Fibroblast of skin of scalp (primary cell): ENCODE measurements at regions not wholly inside any gene's neighbourhood (a gene's known extent, or its start where the extent isn't known, plus 50 kb on each side); places are given as distances from the start of the nearest gene placed in this dataset.
"Not testable (repeated sequence)": the region's sequence is repeated elsewhere in the genome, so short reads cannot be mapped to it uniquely, and the experiment has no call there.

ENCODE experiments used
- DNase-seq: peaks from one replicate; pipeline ENCODE4 v3.0.0-alpha.2; 2013

DNA sequence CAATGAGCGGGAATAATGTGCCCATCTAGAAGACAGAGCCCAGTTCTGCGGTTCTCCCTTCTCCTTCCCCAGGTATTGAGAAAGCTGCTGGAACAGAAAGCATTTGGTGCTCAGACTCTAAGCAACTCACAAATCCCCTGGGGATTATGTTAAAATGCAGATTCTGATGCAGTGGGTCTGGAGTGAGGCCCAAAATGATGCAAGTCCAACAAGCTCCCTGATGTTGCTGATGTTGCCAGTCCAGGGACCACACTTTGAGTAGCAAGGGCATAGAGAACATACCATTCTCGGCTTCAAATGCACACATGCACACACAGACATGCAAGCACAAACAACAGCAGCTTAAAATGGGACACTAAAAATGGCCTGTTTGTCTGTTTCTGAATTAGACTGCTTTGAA is 274.8 kb upstream of the NCKAP5 start:
- DNase-seq: peak; percentile 68

DNA sequence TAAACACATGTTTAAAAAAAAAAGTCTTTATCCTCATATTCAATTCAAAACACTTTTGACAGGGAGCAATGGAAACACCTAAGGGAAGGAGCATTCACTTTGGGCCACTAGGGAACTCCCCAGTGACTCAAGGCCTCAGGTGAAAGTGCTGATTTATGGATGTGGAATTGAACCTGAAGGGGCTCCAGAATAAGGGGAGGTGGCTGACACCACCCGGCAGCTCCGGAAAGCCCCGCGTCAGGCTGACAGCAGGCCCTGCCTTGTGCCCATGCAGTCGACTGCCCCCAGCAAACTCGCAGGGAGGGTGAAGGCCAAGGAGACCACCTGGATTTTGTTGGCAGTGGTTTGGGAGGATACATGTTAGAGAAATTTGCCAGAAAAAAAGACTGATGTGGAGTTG is 275.3 kb upstream of the NCKAP5 start:
- DNase-seq: no peak

DNA sequence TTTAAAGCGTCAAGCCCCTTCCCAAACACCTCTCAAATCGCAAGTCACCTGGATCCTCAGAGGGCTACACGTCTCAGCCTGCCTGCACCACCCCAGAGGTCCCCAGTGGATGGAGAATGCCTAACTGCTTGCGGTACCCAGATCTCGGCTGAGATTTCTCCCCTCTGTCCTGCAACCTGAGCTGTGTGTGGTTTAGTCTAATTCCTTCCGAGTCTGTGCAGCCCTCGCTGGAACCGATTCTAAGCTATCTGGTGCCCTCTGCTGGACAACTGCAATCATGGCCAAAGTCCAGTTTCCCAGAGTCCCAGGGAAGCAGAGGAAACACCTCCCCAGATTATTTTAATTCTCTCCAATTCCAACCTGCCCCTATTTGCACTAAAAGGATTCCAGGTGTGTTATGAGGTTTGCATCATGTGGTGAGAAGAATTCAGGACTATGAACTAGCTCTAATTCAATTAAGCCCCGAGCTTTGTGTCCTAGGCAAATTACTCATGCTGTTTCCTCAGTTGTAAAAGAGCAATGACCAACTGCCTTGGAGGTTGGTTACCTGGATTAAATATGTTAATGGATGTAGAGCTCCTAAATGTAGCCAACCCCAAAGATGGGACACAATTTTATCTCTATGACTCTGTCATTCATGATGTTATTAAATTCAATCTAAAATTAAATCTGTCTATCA is 276.1 kb upstream of the NCKAP5 start:
- peak; percentile 86 for DNase-seq

DNA sequence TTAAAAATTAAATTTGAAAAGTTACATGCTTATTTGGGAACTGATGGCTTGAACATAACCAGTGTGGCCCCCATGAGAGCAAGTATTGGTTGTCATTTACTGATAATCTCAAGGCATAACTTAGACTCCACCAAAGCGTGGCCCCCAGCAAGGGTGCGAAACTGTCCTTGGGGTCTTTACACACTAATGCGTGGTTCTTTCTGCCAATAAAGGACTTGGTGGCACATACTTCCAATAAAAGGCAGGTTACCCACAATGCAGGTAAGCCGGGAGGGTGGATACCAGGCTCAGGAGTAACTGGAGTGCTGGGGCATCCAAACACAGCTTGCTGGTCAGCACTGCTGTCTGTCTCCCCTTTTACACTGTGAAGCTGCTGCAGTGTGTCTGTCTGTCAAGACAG is 278.2 kb upstream of the NCKAP5 start:
- DNase-seq: no peak

DNA sequence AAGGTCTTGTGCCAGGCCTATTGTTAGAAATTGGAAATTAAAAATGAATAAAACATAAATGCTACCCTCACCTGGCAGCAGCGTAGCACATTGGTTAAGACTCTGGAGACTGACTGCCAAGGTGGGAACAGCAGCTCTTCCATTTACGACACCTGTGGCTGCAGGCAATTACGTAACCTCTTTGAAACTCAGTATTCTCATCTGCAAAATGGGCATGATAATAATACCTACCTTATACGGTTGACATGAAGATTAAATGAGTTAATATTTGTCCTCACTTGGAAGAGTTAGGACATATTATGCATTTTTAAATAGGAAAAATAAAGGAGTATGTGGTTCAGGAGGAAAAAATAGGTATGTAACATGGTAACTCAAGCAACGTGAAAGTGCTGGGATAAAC is 279.3 kb upstream of the NCKAP5 start:
- DNase-seq: no peak

DNA sequence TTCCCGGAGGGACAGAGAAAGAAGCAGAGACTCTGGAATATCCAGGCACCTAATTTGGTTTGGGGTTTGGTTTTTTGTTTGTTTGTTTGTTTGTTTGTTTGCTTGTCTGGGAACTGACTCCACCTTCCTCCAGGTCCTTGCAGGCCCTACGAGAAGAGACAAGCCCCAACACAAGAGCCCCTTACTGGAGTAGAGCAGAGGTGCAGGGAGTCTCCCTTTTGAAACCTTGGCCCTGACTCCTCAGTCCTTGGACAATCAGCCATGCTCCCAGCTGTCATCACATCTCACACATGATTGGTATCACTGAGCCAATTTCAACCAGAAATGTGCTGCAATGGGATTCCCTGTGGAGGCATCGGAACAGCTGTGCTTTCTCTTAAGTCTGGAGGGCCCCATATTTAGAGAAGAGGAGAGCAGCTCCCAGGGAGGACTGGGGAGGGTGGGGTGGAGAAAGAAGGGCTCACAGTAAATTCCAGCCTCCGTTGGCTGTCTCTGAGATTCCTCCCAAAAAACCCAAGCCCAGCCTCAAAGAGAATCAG is 279.9 kb upstream of the NCKAP5 start:
- DNase-seq: no peak

DNA sequence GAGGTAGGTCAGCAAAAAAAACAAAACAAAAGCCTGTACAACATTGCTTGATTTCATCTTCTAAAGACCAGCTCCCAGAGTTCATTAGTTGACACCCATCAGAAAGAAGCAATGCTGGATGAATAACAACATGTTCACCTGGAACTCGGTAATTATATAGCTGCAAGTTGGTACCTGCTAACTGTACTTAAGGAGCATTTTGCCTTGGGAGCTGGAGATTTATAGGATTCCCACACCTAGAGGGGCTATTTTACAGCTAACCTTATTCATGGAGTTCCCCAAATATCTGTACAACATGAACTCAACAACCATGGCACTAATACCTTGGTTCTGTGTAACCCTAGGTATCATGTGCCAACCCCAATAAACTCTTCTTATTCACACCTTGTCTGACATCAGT is 281.1 kb upstream of the NCKAP5 start:
- no peak for DNase-seq

DNA sequence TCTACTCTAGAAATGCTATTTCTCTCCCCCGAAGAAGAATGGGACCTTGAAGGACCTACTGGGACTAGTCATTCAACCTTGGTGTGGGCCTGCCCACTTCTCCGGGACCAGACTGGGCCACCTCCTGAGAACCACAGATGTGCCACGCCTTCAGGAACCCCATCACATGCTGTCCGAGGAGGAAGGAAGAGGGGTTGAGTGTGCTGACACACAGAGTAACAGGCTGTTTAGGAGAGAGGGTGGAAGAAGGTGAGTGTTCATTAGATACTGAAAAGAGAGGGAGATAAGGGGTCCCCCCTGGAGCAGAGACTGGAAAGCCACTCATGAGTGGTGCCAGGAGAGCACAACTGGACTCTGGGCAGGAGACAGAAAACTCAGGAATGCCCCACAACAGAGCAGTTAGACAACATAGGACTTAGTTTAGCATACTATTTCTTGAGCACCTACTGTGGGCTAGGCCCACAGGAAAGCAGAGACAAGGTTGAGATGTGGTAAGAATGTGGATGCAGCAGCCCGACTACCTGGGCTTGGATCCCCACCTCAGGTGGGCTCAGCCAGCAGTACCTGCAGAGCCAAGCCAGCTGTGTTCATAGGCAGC is 286.4 kb upstream of the NCKAP5 start:
- no peak for DNase-seq

DNA sequence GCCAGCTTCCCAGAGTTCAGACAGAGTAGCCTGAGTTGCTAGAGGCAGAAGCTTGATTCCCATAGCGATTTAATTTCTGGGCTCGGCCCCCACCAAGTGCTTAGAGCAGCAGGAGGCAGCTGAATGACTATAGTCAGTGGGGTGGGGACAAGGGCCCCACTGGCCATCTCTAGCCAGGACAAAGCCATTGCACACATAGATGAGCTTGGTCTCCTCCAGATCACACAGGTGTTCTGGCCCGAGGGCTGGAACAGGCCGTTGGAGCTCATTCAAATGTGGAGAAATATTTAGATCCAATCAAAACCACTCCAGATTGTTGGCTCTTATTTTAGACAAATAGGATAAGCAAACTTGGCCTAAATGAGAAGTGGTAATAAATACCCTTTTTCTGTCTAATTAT is 287.3 kb upstream of the NCKAP5 start:
- DNase-seq: no peak

DNA sequence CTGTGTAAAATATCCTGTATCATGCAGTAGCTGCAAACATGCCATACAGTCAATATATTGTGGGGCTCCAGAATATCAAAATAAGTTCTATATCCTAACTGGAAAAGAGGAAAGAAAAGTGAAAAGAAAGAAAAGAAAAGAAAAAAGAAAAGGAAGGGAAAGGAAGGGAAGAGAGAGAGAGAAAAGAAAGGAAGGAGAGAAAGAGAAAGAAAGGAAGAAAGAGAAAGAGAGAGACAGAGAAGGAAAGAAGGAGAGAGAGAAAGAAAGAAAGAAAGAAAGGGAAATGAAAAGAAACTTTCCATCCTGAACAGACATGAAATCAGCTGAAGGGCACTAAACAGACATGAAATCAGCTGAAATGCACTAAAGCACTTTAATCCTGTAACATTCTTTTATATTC is 288.4 kb upstream of the NCKAP5 start:
- DNase-seq: no peak

DNA sequence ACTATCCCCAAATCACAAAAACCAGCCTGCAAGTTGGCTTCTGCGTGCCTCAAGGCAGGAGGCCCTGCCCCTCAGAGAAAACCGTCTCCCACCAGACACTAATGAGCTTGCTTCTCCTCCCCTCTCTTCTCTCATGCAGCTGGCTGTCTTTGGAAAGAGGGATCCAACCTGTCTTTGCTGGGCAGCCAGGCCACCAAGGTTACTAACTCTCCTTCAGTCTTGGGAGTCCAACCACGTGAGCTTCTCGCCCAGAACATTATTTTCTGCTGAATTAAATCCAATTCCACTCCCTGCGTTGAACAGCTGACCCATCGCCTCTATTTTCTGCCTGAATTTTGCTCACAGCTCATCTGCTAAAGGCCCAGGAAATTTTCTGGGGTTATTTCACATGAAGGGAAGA is 291.3 kb upstream of the NCKAP5 start:
- no peak for DNase-seq

DNA sequence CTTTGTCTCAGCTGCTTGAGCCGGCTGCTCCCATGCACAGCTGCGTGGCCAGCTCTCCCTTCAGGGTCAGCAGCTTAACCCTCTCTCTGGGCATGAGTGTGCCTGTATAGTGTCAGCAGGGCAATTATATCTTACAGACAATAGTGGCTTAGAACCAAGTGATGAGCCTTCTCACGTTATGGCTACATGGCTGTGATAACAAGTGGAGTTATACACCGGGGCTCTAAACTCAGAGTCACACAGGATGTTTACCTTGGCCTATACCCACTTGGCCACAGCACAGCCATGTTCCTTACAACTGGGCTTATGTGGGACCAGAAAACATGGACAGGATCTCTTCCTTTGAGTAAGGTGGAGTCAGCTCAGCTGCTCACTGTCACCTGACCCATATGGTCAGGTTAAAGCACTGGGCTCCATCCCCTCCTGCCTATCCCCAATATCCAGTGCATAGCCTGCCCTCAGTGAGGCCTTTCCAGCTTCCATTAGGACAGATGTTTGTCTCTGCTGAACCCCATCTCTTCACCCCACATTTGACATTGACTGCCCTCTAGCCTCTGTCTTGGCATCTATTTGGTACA is 294.2 kb upstream of the NCKAP5 start:
- DNase-seq: peak; percentile 5

DNA sequence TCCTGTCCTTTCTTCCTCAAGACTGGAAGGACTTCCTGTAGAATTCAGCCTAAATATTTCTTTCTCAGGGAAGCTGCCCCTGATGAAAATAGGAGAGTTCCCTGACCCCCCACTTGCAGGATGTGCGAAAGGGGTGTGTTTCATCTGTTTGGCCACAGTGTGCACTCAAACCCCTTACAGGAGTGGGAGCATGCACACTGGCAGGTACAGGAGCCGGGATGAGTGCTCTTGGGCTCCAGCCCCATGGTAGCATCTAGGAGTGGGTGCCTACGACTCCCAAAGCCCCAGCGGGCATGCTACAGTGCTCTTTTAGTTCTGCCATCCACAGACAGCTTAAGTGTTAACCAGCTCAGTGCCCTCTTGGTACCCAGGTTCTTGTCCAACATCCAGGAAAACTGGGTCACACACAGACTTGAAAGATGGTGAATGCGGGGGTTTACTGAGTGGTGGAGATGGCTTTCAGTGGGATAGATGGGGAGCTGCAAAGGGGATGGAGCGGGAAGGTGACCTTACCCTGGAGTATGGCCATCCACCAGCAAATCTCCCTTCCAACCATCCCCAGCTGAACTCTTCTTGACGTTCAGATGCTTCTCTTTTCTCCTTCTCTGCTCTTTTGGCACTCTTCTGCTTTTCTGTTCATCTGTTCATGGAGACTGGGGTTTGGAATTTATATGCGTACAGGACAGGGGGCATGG is 295.0 kb upstream of the NCKAP5 start:
- no peak for DNase-seq

DNA sequence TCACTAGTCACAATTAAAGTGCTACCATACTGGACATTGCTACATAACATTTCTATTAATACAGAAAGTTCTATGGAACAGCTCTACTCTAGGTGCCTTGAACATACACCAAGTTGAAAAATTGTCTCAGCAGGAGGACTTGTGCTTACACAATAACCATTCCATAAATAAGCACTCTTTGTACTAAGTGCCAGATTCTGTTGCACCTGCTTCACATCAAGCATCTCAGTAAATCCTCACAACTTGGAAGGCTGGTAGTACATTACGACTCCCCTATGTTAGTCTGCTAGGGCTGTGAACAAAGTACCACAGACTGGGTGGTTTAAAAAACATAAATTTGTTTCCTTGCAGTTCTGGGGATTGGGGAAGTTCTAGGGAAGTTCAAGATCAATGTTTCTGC is 296.9 kb upstream of the NCKAP5 start:
- no peak for DNase-seq

DNA sequence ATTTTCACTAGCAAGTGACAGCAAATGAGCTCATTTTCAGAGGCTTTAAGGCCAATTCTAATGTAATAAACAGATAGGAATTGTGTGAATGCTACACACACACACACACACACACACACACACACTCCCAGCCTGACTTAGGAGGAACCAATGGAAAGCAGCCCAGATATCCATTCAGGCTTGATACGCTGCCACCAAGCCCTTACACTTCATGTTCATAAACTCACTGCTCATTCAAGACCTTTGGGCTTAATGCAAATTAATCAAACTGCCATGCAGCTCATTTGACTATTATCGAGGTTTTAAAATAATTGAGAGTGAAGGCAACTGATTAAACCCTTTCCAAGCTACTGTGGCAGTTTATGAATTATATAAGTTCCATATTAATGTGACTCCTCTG is 298.9 kb upstream of the NCKAP5 start:
- DNase-seq: no peak

DNA sequence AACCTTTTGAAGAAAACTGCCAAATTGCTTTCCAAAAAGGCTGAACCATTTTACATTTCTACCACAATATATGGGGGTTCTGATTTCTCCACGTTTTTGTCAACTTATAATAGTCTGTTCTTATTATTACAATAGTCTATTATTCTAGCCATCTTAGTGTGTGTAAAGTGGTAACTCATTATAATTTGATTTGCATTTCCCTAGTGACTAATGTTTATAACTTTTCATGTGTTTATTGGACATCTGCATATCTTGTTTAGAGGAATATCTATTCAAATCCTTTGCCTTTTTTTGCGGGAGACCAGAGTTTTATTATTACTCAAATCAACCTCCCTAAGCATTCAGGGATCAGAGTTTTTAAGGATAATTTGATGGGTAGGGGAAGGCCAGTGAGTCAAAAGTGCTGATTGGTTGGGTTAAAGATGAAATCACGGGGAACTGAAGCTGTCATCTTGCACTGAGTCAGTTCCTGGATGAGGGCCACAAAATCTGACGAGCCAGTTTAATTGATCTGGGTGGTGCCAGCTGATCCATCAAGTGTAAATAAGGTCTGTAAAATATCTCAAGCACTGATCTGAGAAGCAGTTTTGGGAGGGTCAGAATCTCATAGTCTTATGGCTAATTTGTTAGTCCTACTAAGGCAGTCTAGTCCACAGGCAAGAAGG is 303.4 kb upstream of the NCKAP5 start:
- no peak for DNase-seq

DNA sequence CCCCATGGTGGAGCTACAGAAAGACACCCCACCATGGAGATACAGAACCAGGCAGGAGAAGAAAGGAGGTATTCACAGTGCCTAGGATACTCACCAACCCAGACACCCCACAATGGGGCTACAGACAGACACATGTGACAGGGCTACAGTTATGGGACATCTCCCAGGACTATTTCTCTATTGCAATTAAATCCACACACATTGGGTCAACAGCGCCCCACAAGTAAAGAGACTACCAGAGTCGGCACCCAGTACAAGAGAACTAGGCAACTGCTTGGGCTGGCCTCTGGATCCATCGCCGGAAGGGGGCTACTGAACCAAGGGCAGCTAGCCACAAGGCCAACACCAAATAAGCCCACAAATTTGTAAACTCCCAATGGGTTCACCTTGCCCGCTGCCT is 310.1 kb upstream of the NCKAP5 start:
- no peak for DNase-seq

DNA sequence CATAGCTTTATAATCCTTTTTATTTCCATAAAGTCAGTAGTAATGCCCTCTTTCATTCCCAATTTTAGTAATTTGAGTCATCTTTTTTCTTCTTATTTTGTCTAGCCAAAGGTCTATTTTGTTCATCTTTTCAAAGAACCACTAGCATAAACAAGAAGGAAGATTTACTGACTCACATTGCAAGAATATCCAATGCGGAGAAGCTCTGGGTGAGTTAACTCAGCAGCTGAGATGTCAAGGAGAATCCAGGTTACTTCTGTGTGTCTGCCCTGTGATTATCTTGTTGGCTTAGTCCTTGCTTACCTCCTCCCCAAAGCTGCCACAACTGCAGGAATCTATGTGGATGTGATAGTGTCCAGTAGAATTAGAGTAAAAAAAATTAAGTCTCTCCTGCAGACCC is 311.4 kb upstream of the NCKAP5 start:
- no peak for DNase-seq

DNA sequence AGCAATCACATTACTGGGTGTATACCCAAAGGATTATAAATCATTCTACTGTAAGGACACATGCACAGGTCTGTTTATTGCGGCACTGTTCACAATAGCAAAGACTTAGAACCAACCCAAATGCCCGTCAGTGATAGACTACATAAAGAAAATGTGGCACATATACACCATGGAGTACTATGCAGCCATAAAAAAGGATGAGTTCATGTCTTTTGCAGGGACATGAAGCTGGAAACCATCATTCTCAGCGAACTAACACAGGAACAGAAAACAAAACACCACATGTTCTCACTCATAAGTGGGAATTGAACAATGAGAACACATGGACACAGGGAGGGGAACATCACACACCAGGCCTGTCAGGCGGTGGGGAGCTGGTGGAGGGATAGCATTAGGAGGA is 313.9 kb upstream of the NCKAP5 start:
- DNase-seq: not testable (repeated sequence)

DNA sequence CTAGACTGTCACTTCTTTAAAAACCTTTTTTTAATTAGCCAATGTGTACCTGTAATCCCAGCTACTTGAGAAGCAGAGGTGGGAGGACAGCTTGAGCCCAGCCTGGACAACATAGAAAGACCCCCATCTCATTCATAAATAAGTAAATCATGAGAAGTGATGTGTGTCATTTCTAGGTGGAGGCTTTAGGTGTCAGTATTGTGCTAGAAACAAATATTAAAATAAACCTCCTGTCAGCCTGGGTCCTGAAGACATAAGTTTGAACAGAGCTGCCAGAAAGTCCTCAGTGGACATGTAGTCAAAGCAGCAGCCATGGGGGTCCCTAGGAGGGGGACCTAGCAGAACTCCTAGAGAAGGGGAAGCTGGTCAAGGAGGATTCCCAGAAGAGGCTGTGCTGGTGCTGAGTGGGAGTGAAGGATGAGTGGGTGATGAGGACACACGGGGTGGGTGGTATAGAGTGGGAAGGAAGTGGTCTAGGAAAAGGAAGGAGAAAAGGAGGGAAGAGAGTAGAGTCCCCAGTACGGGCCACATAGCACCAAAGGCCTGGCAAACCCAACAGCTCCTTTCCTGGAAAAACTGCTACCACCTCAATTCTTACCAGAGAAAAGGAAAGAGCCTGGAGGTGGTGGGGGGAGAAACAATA is 316.6 kb upstream of the NCKAP5 start:
- peak; percentile 37 for DNase-seq

DNA sequence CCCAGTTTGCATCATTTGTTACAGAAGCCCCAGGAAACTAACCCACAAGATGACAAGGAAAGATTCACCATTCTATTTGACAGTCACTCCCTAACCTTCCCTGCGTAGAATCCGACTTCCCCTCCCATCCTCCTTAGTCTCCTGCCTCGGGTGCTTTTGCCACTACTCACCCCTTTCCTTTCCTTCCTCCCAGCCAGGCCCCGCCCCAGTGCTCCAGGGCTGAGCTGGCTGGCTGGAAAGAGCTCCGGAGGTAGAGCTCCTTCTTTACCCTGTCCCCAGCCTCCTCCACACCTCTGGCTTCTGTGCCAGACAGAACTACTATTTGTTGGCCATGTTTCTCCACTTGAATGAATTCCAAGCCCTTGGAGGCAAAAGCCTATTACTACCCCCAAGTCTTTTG is 317.6 kb upstream of the NCKAP5 start:
- no peak for DNase-seq
